GM21619 (cell line): ENCODE measurements at regions not wholly inside any gene's neighbourhood (a gene's known extent, or its start where the extent isn't known, plus 50 kb on each side); places are given as distances from the start of the nearest gene placed in this dataset.

Experiments used
- ATAC-seq: cut with Tn5 transposase; IDR thresholded peaks from one replicate; pipeline ENCODE4 v1.9.1; 2021; ENCODE audit not compliant: unreplicated experiment

GRCh38 chr6:19127081-19127480 is 710.1 kb upstream of the ID4 start:
- ATAC-seq, result no peak

GRCh38 chr6:19128701-19129100 is 708.5 kb upstream of the ID4 start:
- ATAC-seq, result no peak

GRCh38 chr6:19135706-19136105 is 701.5 kb upstream of the ID4 start:
- ATAC-seq, result no peak

- no peak for ATAC-seq
Observed at GRCh38 chr6:19137505-19137904, 699.7 kb upstream of the ID4 start.

- no peak for ATAC-seq
Observed at GRCh38 chr6:19142275-19142674, 694.9 kb upstream of the ID4 start.

GRCh38 chr6:19150307-19150706 is 686.9 kb upstream of the ID4 start:
- ATAC-seq, result no peak

- no peak for ATAC-seq
Observed at GRCh38 chr6:19153270-19153980, 683.7 kb upstream of the ID4 start.

GRCh38 chr6:19153981-19154295 is 683.2 kb upstream of the ID4 start:
- ATAC-seq, result no peak

- no peak for ATAC-seq
Observed at GRCh38 chr6:19156443-19156842, 680.7 kb upstream of the ID4 start.

GRCh38 chr6:19157486-19157885 is 679.7 kb upstream of the ID4 start:
- ATAC-seq, result no peak

- no peak for ATAC-seq
Observed at GRCh38 chr6:19158586-19158985, 678.6 kb upstream of the ID4 start.

- no peak for ATAC-seq
Observed at GRCh38 chr6:19159089-19159488, 678.1 kb upstream of the ID4 start.

- no peak for ATAC-seq
Observed at GRCh38 chr6:19159561-19159960, 677.6 kb upstream of the ID4 start.

GRCh38 chr6:19160081-19160730 is 677.0 kb upstream of the ID4 start:
- no peak for ATAC-seq

GRCh38 chr6:19167251-19167650 is 669.9 kb upstream of the ID4 start:
- no peak for ATAC-seq

- ATAC-seq, result no peak
Observed at GRCh38 chr6:19169366-19169765, 667.8 kb upstream of the ID4 start.

- ATAC-seq, result no peak
Observed at GRCh38 chr6:19175023-19175422, 662.1 kb upstream of the ID4 start.

GRCh38 chr6:19180348-19181072 is 656.7 kb upstream of the ID4 start:
- no peak for ATAC-seq

GRCh38 chr6:19181211-19181610 is 656.0 kb upstream of the ID4 start:
- no peak for ATAC-seq

GRCh38 chr6:19193624-19194023 is 643.5 kb upstream of the ID4 start:
- no peak for ATAC-seq

- ATAC-seq, result no peak
Observed at GRCh38 chr6:19204445-19204844, 632.7 kb upstream of the ID4 start.

GRCh38 chr6:19205076-19205475 is 632.1 kb upstream of the ID4 start:
- no peak for ATAC-seq
